Fibroblast of pulmonary artery (primary cell): ENCODE measurements at regions not wholly inside any gene's neighbourhood (a gene's known extent, or its start where the extent isn't known, plus 50 kb on each side); places are given as distances from the start of the nearest gene placed in this dataset.
A peak's percentile ranks its signal among the peaks of the same experiment; 100 is the strongest.

Experiments used
- DNase-seq: peaks from one replicate; pipeline ENCODE4 v3.0.0-alpha.2; 2010; ENCODE audit warnings: low read depth
- H3K4me3 ChIP-seq: replicated peaks from 2 replicates; pipeline ENCODE4 v1.5.1; 2011; ENCODE audit warnings: low read depth, mild to moderate bottlenecking, control low read depth, low read length, moderate library complexity
- TF ChIP-seq, protein P1 (sequence below): IDR thresholded peaks from 2 replicates; pipeline ENCODE4 v1.5.1; 2011; ENCODE audit warnings: mild to moderate bottlenecking, control low read depth, low read length, inconsistent platforms; ENCODE audit errors: missing control alignments

DNA sequence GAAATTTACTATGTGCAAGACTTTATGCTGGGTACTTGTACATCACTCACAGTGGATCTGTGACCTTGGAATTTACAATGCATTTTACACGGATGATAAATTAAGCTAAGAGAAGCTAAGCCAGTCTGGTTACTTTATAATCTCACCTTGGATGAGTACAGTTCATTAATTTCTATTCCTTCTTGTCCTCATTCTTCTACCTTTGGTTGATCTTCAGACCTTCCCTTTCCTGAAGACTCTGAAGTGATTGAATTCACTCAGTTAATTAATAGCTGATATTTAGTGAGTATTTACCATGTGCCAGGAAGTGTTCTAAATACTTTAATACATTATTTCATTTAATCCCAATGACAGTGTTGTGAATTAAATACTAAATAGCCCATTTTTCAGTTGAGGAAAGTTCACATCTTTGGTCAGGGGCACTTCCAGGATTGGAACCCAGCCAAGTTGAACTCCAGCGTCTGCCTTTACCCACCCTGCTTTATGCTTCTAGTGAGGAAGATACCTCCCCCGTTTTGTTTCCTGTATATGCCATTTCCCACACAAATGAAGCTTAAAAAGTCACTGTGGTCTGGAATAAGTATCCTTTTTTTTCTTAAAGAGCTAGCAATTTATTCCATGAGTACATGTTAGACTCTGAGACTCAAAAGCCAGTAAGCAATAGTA, 146.6 kb downstream of the TLR5 start:
- TF ChIP-seq, protein P1, sequence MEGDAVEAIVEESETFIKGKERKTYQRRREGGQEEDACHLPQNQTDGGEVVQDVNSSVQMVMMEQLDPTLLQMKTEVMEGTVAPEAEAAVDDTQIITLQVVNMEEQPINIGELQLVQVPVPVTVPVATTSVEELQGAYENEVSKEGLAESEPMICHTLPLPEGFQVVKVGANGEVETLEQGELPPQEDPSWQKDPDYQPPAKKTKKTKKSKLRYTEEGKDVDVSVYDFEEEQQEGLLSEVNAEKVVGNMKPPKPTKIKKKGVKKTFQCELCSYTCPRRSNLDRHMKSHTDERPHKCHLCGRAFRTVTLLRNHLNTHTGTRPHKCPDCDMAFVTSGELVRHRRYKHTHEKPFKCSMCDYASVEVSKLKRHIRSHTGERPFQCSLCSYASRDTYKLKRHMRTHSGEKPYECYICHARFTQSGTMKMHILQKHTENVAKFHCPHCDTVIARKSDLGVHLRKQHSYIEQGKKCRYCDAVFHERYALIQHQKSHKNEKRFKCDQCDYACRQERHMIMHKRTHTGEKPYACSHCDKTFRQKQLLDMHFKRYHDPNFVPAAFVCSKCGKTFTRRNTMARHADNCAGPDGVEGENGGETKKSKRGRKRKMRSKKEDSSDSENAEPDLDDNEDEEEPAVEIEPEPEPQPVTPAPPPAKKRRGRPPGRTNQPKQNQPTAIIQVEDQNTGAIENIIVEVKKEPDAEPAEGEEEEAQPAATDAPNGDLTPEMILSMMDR: no peak
- peak; percentile 60 for DNase-seq
- no peak overlapping the region for H3K4me3 ChIP-seq

DNA sequence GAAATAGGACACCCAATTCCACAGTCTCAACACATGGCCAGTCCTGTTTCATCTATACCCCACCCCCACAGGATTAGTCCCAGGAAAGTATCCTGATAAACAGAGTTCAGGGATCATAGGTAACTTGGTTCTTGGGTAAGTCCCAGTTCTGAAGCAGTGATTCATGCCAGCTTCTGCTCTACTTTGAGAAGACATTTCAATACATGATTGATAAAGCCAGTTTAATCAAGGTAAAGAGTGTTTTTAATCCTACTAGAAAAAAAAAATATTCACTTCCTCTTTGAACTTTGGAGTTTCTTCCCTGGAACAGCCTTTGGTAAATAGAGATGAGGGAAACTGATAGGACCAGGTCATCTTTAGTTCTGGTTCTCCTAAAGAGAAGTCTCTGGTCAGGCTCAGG, 142.4 kb downstream of the TLR5 start:
- no peak overlapping the region for H3K4me3 ChIP-seq
- TF ChIP-seq, protein P1: no peak
- no peak for DNase-seq

DNA sequence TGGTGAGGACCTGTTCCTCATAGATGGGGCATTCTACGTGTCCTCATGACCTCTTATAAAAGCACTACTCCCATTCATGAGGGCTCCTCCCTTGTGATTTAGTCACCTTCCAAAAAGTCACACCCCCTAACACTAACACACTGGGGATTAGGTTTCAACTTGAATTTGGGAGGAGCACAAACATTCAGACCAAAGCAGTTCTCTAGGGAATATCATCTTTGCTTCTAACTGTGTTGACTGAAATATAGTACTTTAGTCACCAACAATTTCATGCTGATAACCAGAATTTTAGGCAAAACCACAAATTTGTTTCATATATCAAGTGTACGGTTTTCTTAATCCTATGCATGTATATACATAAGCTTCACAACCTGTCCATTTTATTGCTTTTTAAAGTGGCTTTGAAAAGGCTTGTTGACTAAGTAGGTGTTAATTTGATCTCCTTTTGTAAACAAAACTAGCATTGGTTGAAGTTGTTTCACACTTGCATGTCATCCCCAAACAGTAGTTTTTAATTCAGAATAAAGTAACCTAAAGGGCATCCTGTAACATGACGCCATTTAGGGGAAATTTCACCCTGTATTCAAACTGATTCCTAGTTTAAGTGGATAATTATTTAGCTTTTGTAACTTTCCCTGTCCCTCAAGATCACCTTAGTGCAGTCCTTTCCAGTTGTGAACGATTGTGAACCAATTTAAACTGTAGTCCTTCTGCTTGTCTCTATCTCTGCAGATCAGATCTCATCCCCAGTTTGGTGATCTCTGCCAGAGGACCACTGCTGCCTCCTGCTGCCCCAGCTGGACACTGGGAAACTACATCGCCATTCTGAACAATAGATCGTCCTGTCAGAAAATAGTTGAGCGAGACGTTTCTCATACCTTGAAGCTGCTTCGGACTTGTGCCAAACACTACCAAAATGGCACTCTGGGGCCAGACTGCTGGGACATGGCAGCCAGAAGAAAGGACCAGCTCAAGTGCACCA, 141.1 kb downstream of the TLR5 start:
- H3K4me3 ChIP-seq: no peak overlapping the region
- TF ChIP-seq, protein P1: peak; percentile 35
- DNase-seq: no peak

GRCh38 chr1:223003549-223003948, 139.5 kb downstream of the TLR5 start:
- TF ChIP-seq, protein P1: no peak
- DNase-seq: no peak

DNA sequence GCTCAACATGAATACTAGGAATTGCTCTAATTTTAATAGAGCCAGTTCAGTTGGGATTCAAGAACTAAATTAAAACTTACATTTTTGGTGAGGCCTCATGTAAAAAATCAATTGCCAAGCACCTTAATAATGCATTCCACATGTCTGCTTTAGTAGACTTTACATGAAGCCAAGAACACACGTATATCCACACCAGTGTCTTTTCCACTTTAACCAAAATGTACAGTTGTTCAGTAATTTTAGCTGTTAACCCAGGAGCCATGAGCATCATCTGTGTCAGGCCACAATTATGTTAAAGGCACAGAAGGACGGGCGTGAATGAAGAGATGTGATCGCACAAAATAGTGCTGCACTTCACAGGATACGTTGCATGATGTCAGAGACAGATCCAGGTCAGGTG, 136.7 kb downstream of the TLR5 start:
- H3K4me3 ChIP-seq: no peak overlapping the region
- TF ChIP-seq, protein P1: no peak
- DNase-seq: no peak

More at GRCh38 chr1:223003549-223003948, 139.5 kb downstream of the TLR5 start:
- H3K4me3 ChIP-seq: no peak overlapping the region

DNA sequence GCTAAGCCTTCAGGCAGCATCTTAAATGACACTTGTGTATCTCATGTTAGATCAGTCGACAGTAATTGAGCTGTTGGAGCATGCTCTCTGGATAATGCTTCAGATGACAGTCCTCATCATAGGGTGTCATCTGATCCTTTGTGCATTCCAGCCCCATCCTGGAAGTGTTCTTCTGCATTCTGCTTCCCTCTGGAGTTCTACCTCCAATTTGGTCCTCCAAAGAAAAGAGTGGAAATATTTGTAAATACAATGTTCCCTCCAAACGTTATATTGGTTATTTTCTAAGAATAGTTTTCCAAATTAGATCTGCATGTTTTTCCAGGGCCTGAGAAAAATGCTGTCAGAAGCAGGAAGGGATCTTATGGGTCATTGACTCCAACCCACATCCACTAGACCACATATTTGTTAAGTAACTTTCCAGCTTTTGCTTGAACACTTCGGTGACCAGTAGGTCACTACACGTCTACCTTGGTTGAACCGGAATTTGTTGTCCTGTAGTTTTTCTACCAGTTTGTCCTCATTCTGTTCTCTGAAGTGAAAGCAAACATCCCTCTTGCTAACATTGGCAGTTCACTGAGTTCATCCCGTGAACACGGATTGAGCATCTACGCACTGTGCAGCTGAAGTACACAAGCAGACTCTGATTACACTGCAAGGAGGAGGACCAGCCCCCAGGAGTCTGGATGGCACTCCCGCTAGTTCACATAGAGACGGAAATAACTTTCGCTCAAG, 136.0 kb downstream of the TLR5 start:
- no peak overlapping the region for H3K4me3 ChIP-seq
- DNase-seq: no peak
- TF ChIP-seq, protein P1: no peak
